ENCODE measurements at regions not wholly inside any gene's neighbourhood (a gene's known extent, or its start where the extent isn't known, plus 50 kb on each side); places are given as distances from the start of the nearest gene placed in this dataset.
"Not testable (repeated sequence)": the region's sequence is repeated elsewhere in the genome, so short reads cannot be mapped to it uniquely, and the experiment has no call there.

- intact Hi-C loops (cut with DNase I); H3K4me1 ChIP-seq; FAIRE-seq; H3K36me3 ChIP-seq; H3K4me3 ChIP-seq; ATAC-seq; DNase-seq; H3K9me3 ChIP-seq; H3K27ac ChIP-seq; H3K27me3 ChIP-seq: not testable (repeated sequence)
- WGBS, 2 donors, result 88 to 90% methylated on average over 9 of the region's 9 CpGs
Measured at GRCh38 chr10:29363930-29364329, 75.1 kb downstream of the LYZL1 start.

- H3K27ac ChIP-seq; FAIRE-seq; H3K9me3 ChIP-seq; H3K27me3 ChIP-seq; H3K4me1 ChIP-seq; H3K4me3 ChIP-seq; DNase-seq; H3K36me3 ChIP-seq; intact Hi-C loops (cut with DNase I); ATAC-seq: not testable (repeated sequence)
- WGBS, 2 donors, result 89 to 92% methylated on average over 20 to 27 of the region's 27 CpGs
Measured at GRCh38 chr10:29366206-29366605, 77.3 kb downstream of the LYZL1 start.

- 53 to 69% methylated on average over 5 of the region's 5 CpGs for WGBS, 2 donors
- DNase-seq, result no peak
Measured at GRCh38 chr10:29369419-29369818, 80.5 kb downstream of the LYZL1 start.

GRCh38 chr10:29370097-29371092, 81.5 kb downstream of the LYZL1 start:
- intact Hi-C loops (cut with DNase I), result no loop called here
- no peak overlapping the region for H3K4me3 ChIP-seq
- H3K27me3 ChIP-seq, result no peaks in the 10 kb centered on the region
- H3K4me1 ChIP-seq, result no peaks in the 10 kb centered on the region
- no peak for DNase-seq
- no peak for TF ChIP-seq CTCF (IDR thresholded peaks at IDR 0.05)
- no peak for FAIRE-seq
- no peaks in the 10 kb centered on the region for H3K9me3 ChIP-seq
- no peak for ATAC-seq
- no peaks in the 10 kb centered on the region for H3K36me3 ChIP-seq
- no peak overlapping the region for H3K27ac ChIP-seq
- WGBS, 2 donors, result 49 to 55% methylated on average over 17 of the region's 17 CpGs

More at GRCh38 chr10:29369419-29369818, 80.5 kb downstream of the LYZL1 start:
- Histone ChIP-seq H3K36me3 (no peaks in the 10 kb centered on the region), H3K4me3 (no peak overlapping the region), H3K4me1 (no peaks in the 10 kb centered on the region), H3K9me3 (no peaks in the 10 kb centered on the region), H3K27ac (no peak overlapping the region), H3K27me3 (no peaks in the 10 kb centered on the region)
- intact Hi-C loops (cut with DNase I), result no loop called here
- ATAC-seq (no peak), FAIRE-seq (no peak)
- no peak for TF ChIP-seq CTCF (IDR thresholded peaks at IDR 0.05)

GRCh38 chr10:29372920-29373319, 84.0 kb downstream of the LYZL1 start:
- DNase-seq, result no peak
- no peaks in the 10 kb centered on the region for H3K36me3 ChIP-seq
- H3K4me1 ChIP-seq, result no peaks in the 10 kb centered on the region
- no peaks in the 10 kb centered on the region for H3K27me3 ChIP-seq
- intact Hi-C loops (cut with DNase I), result no loop called here
- no peak overlapping the region for H3K27ac ChIP-seq
- H3K4me3 ChIP-seq, result no peak overlapping the region
- 71 to 73% methylated on average over 5 of the region's 5 CpGs for WGBS, 2 donors
- TF ChIP-seq CTCF (IDR thresholded peaks at IDR 0.05), result no peak
- H3K9me3 ChIP-seq, result no peaks in the 10 kb centered on the region
- no peak for ATAC-seq
- FAIRE-seq, result no peak

GRCh38 chr10:29374162-29374561, 85.3 kb downstream of the LYZL1 start:
- DNase-seq (no peak), ATAC-seq (no peak), FAIRE-seq (no peak)
- Histone ChIP-seq H3K27ac (no peak overlapping the region), H3K36me3 (no peaks in the 10 kb centered on the region), H3K27me3 (no peaks in the 10 kb centered on the region), H3K4me1 (no peaks in the 10 kb centered on the region), H3K4me3 (no peak overlapping the region), H3K9me3 (no peaks in the 10 kb centered on the region)
- intact Hi-C loops (cut with DNase I), result no loop called here
- no peak for TF ChIP-seq CTCF (IDR thresholded peaks at IDR 0.05)
- WGBS, 2 donors, result 84 to 86% methylated on average over 7 of the region's 7 CpGs

Measured in pancreas (tissue), 10 donors.